ENCODE measurements at regions not wholly inside any gene's neighbourhood (a gene's known extent, or its start where the extent isn't known, plus 50 kb on each side); places are given as distances from the start of the nearest gene placed in this dataset.

- DNase-seq (ENCODE audit: extremely low spot score) = no peak
- intact Hi-C loops (cut with DNase I) = no loop called here
Observed at GRCh38 chr5:147956842-147957223, 50.5 kb upstream of the C5orf46 start.

GRCh38 chr5:147956064-147956841, 49.9 kb upstream of the C5orf46 start:
- no peak for DNase-seq (ENCODE audit: extremely low spot score)
- no peaks in the 10 kb centered on the region for H3K27me3 ChIP-seq
- H3K9me3 ChIP-seq = no peaks in the 10 kb centered on the region
- H3K4me1 ChIP-seq = no peaks in the 10 kb centered on the region
- WGBS = 57% methylated on average over 1 of the region's 1 CpG
- H3K27ac ChIP-seq (replicated peaks in 1 of 4) = no peak overlapping the region
- intact Hi-C loops (cut with DNase I) = no loop called here
- H3K36me3 ChIP-seq = no peaks in the 10 kb centered on the region
- TF ChIP-seq POLR2A (IDR thresholded peaks at IDR 0.05; ENCODE audit: low read depth) (no peak), EP300 (IDR thresholded peaks at IDR 0.05) (no peak), CTCF (IDR thresholded peaks at IDR 0.05) (no peak), POLR2AphosphoS5 (IDR thresholded peaks at IDR 0.05) (no peak)
- H3K4me3 ChIP-seq = no peak overlapping the region

More at GRCh38 chr5:147956842-147957223, 50.5 kb upstream of the C5orf46 start:
- no peak overlapping the region for H3K27ac ChIP-seq (replicated peaks in 1 of 4)
- no peak overlapping the region for H3K4me3 ChIP-seq
- no peaks in the 10 kb centered on the region for H3K4me1 ChIP-seq
- TF ChIP-seq POLR2A (IDR thresholded peaks at IDR 0.05; ENCODE audit: low read depth) = no peak
- TF ChIP-seq POLR2AphosphoS5 (IDR thresholded peaks at IDR 0.05) = no peak
- no peak for TF ChIP-seq EP300 (IDR thresholded peaks at IDR 0.05)
- TF ChIP-seq CTCF (IDR thresholded peaks at IDR 0.05) = no peak
- no peaks in the 10 kb centered on the region for H3K9me3 ChIP-seq
- no peaks in the 10 kb centered on the region for H3K27me3 ChIP-seq
- WGBS = 73% methylated on average over 2 of the region's 2 CpGs
- H3K36me3 ChIP-seq = no peaks in the 10 kb centered on the region

All from esophagus muscularis mucosa (tissue), 4 donors.